ENCODE measurements at regions not wholly inside any gene's neighbourhood (a gene's known extent, or its start where the extent isn't known, plus 50 kb on each side); places are given as distances from the start of the nearest gene placed in this dataset.

GRCh38 chr5:88602584-88602983, 280.4 kb downstream of the MEF2C start:
- TF ChIP-seq CTCF (IDR thresholded peaks at IDR 0.05) = no peak
- TF ChIP-seq POLR2A (IDR thresholded peaks at IDR 0.05) = no peak

Measured in thyroid gland (tissue), 4 donors.